G401.6 (cell line): ENCODE measurements at regions not wholly inside any gene's neighbourhood (a gene's known extent, or its start where the extent isn't known, plus 50 kb on each side); places are given as distances from the start of the nearest gene placed in this dataset.

Experiments
- FAIRE-seq: peaks from 2 replicates; lab custom pipeline; 2012; peaks lifted over from hg19 to GRCh38; lab: Jason Lieb, UNC

DNA sequence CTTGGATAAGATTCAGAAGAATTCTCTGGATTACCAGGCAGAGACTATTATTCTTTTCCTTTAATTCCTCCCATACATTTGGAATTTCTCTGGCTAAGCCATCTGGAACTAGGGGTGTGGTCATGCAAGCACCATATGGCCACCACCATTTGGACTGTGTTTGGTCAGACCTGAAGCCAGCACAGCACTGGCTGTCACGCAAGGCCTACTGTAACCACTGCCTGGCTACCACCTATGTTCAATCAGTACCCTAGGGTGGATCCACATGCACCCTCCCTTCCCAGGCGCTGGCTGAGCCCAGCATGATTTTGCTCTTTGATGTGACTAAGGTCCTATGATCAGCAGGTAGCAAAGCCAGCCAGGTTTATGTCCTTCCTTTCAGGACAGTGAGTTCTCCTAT is 287.8 kb upstream of the GOLIM4 start:
- FAIRE-seq, result no peak

DNA sequence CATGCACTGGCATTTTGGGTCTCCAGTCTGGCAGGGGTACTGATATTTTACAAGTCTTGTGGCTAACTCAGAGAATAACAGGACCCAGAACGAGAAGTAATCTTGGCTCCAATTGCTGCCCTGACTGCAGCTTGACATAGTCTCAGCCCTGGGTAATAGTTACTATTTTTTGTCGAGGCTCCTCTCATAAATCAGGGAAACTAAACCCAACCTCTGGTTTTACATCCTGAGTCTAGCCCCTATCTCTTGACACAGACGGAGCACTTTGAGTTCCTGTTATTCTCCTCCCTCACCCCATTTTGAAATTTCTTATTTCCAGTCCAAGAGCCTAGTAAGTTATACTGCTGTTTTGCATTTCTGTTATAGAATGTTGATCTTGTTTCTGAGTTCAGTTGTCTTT is 276.1 kb upstream of the GOLIM4 start:
- FAIRE-seq, result no peak

DNA sequence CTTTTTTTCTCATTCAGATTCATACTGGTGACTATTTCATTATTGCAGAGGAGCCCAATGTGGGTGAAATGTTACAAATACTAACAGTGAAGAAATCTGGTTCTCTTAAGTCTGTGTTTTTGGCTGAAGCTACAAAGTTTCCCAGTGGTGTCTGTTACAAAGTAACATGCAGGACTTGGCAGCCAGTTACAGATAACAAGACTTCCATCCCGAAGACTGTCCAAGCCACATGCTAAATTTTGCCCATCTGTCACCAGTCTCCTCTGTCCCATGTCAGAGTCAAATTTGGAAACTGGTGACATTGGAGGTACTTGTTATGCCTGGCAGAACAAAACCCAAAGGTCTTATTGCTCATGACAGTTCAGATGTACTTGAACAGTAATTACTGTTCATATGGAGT is 269.2 kb upstream of the GOLIM4 start:
- FAIRE-seq, result no peak

DNA sequence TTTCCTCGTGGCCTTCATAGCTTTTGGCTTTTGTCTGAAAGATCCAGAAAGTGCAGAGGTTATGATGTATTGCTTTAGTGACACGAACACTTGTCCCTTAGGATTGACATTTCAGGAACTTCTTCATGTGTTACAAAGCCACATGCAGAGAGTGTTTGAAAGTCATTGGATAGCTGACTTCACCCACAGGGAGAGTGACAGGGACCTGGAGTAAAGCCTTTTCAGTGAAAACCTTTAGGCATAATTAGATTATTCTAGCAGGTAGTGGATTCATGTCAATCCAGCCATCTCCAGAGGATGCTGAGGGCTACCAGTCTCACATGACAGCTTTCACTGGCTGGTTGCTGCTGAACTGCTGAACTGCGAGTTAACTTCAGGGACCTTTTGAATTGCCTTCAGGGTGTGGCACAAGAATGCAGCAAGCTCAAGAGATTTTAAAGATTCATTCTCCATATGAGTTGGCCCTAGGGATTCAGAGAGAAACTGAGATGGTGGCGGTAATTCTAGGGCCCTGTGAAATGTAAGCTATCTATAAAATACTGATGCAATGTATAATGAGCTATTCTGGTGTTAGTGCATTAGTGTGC is 267.0 kb upstream of the GOLIM4 start:
- FAIRE-seq, result no peak

DNA sequence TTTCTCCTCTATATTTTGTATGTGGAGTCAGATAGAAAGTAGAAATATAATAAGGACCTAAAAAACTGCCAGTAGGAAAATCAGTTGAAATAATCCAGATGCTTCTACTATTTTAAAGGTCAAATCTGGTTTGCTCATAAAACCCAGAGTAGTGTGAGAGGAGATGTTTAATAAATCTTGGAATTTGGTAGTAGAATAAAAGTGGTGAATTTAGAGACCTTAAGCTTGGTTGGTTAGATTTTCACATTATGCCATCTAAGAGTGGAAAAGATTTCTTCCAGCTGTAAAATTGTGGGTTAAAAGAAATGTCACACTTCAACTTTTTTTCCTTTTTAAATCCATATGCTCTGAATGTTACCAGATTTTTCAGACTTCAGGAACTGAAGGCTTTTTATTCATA is 266.4 kb upstream of the GOLIM4 start:
- FAIRE-seq, result no peak

DNA sequence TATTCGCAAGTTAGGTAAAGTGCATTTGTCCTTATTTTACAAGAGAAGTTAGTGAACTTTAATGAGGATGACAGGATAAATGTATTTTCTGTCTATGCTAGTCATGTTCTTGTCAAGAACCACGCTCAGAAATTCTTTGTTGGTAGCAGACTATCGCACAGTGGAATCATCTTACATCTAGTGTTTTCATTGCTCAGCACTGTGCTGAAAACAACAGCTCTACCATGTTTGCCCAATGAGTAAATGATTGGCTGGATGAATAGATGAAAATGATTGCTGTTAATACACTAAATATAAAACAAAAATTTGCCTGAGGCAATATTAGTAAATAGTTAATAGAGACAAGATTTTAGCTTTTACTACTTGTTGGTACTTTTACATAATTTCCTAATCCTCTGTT is 265.3 kb upstream of the GOLIM4 start:
- no peak for FAIRE-seq

DNA sequence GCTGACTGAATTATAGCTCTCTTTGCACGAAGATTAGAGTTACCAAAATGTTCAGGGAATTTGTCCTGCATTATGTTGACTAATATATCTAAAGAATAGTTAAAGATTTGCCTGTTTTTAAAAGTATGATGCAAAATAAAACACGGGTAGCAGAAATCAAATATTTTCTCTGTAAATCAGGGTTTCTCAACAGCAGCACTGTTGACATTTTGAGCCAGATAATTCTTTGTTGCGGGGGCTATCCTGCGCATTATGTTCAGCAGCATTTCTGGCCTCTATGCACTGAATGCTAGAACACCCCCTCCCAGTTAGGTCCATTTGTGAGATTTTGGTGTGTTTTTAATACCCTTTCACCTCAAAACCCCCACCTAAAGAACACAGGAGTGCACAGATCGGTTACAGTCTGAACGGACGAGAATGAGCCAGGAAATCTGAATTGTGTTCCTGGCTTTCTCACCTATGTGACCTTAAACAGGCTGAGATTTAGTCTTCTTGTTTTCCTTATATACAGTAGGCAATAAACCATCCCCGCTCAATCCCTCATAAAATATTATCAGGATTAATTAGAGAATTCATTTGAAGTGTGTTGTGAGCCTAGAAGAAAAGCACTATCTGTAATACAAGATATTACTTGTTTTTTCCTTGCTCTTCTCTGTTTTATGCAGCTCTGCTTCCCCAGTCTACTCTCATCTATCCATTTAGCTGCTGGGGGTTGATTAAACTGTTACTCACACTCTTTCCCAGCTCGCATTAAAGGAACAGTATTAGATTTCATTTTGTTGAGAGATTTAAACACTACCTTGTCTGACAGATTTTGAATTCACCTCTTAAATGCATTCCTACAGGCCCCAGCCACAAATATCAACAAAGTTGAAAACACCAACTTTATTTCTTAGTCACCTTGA is 247.5 kb upstream of the GOLIM4 start:
- no peak for FAIRE-seq

DNA sequence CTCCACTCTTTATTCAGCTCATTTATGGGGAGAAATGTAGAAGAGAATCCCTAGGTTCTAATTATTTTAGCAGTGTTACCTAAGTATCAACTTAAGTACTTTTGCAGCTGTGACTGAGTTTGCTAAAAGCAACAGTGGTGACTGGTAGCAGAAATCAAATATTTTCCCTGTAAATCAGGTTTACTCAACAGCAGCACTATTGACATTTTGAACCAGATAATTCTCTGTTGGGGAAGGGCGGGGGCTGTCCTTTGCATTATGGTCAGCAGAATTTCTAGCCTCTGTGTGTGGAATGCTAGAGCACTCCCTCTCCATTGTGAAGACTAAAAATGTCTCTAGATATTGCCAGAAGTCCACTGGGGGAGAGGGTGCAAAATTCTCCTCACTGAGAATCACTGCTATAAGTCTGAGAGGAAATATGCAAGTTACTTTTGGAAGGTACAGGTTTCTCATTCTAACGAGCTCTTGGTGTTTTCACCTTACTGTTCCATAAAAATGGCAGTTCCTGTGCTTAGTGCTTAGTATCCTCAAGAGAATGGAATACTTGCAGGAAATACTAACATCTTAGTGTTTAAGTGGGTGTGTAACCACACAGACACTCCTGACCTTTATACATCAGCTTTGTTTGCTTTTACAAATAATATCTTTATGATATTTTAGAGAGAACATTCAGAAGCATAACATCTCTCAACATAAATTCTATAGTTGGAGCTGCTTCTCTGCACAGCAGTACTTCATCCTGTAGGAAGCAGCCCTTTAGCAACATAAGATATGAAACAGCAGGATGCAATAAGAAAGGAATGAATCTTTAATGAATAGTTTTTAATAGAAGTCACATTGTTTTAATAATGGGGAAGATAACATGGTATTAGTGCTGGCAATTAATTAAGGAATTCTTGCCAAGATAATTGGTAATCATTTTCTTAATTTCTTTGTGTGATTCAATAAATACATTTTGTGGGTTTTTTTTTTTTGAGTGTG is 246.5 kb upstream of the GOLIM4 start:
- no peak for FAIRE-seq

DNA sequence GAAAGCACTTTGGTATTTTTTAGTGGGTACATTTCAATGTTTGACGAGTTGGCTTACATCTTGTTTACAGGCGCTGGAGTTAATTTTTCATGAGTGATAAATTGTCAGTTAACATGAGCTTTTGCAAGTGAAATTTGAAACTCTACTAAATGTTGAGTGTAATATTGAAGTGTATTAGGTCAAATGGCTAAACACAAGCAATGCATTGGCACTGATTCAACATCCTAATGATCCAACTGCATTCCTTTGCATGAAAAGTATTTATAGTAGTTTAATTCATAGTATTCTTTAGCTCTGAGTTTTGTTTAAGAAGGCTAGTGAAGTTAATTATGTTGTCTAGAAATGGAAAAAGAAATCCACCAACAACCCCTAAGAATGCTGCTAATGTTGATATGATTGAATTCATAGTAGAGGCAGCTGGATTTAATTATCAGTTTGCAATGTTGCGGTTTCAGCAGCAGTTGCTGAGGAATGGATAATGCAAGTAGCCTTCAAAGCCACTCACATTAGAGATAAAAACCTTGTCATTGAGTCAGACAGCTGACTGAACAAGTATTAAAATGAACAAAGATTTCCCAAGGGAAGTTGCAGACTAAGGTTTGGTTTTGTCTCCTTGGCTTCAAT is 245.6 kb upstream of the GOLIM4 start:
- FAIRE-seq, result no peak

DNA sequence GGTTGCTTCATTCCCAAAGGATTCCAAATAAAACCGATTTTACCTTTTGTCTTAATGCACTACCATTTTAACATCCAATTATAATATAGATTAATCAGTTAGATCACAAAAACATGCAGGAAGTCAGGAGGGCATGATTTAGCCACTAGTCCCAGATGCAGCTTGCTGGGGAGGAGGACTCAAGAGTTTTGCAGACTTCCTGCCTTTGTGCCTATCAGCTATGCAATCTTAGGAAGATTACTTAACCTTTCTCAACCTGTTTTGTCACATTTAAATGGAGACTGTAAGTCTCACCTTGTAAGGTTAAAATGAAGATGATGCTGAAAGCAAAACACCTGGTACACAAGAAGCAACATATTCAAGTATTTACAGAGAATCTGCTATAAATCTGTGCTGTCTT is 242.4 kb upstream of the GOLIM4 start:
- no peak for FAIRE-seq

DNA sequence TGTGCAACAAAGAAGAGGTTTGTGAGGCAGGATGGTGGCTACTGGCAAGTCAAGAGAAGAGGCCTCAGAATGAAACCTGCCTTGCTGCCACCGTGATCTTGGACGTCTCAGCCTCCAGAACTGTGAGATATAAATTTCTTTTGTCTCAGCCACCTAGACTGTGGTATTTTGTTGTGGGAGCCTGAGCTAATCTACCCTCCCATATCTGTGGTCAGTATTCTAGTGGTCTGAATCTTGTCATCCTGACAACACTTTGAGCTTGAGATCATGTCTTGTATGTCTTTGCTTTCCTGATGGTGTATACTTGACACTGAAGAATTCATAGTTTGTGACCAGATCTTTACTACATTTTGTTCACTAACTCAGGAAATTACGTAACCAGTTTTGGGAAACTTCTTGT is 240.6 kb upstream of the GOLIM4 start:
- no peak for FAIRE-seq

DNA sequence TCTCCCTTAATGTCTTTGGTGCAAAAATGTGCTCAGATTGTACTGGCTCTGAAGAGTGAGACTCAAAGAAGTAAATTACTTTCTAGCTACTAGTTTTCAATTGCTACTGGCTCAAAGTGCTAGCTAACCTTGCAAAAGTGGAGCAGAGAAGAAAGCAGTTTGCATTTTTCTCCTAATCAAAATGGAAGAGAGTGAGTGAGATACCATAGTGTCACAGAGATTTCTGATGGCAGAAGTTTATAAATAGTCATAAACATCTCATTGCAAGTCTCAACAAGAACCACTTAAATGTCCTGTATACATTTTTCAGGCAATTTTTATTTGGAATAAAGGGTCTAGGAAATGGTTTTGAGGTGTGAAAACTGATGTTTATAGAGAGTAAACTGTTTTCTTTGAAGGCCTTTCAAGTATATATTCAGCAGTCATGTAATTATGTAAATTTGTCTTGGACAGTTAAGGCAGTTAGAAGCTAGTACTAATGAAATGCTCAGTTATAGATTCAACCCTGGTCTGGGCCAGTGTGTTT is 237.7 kb upstream of the GOLIM4 start:
- FAIRE-seq, result no peak

DNA sequence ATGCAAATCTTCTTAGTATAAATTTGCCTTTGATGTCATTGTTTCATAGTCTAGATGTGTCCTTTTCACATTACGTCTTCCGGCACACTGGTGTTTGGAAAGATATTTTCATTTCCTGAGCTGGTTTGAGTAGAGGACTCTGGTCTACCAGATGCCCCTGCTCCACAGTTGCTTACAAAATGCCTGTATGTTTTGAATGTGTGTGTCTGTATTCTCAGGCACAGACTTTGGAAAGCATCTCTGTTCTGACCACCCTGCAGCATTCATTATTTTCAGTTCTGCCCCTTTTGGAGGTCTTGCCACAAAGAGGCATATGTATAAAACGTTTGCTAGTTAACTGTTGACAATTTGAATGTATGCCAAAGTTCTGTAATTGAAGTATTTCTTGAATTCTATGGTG is 236.0 kb upstream of the GOLIM4 start:
- FAIRE-seq, result no peak

DNA sequence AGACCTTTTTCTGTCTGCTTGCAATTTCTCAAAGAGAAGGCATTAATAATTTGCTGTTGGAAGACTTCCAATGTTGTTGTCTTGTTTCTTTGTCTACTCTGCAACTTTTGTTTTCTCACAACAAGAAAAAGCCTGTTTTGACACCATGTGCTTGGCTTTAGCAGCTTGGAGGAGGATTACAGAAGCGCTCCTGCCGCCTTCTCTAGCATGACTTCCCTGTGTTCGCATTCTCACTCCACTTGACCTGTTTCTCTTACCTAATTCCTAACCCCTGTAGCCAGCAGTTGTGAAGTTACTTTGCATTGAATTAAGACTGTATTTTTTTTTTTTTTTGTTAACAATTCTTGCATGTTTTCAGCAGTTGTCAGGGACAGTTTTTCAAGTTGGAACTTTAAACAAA is 235.3 kb upstream of the GOLIM4 start:
- no peak for FAIRE-seq

DNA sequence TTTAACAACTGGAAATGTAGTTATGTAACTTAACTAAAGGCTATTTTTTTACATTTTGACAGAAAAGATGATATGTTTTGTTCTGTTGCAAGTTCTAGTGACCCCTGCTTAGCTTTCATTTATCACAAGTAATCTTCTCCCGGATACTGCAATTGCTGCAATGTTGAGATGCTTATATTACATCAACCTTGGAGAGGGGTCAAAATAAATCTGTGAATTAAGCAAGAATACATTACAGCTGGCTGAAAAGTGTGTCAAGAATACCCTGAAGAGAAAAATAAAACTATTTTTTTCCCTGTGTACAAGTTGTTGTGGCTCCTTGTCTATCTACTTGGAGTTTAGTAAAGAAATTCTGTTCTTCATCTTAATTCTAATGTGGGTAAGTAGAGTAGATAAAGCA is 232.1 kb upstream of the GOLIM4 start:
- no peak for FAIRE-seq

DNA sequence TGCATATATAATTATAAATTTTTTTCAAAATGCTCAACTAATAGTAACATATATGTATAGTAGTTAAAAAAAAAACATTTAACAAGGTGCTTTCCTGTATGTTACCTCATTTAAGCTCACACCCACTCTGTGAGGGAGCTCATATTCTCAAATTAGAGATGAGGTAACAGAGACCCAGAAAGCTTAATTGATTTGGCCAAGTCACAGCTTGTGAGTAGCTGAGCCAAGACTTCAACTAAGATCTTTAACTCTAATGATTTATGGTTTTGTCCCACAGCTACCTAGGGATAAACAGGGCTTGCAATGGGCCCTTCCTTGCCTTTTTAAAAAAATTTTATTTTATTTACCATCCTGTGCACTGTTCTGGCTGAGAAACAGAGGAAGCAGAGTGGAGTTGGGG is 230.0 kb upstream of the GOLIM4 start:
- no peak for FAIRE-seq

DNA sequence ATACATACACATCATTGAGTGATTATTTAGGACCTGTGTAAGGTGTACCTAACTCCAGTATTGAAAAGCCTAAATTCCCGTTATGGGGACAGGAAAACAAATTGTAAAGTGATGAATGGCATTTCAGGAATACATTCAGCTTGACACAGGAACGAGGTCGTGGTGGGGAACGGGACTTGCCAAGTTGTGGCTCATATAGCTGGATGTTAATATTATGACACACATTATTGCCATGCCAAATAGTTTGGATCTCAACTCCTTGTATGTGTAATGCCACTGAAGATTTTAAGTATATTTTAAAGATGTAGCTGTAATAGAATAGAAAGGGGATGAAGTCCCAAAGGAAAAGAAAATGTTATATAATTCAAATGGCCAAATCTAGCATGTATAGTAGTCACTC is 227.2 kb upstream of the GOLIM4 start:
- no peak for FAIRE-seq

DNA sequence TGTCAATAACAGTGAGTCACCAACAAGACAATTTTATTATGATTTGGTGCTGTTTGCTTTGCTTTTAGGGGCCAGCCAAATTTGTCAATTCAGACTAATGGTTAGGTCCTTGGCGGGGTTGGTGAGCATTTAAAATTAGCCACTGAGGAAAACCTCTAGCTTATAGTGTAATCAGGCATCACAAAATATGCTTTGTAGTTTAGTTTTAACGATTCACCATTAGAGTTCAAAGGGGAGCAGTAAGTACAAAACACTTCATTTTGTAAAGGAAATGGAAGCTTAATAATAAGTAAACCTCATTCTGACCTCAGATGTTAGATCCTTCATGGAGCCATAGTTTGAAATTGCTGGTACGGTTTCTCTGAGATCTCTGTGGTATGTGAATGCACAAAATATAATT is 218.4 kb upstream of the GOLIM4 start:
- FAIRE-seq, result no peak

DNA sequence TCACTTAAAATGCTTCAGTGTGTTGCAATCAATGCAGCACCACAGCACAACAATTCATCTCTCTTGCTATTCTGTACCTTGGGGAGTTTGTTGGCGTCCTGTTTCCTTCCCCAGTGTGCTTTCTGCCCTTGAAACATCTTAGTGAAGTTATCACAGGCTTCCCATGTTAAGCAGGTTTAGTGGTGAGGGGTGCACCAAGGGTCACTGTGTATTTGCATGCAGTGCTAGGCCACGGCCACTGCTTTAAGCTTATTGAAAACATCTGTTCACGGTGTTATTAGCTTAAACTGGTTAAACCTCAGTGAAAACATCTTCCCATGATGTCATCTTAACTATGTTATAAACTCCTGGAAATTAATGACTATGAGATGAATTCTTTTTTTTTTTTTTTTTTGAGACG is 217.3 kb upstream of the GOLIM4 start:
- FAIRE-seq, result no peak

DNA sequence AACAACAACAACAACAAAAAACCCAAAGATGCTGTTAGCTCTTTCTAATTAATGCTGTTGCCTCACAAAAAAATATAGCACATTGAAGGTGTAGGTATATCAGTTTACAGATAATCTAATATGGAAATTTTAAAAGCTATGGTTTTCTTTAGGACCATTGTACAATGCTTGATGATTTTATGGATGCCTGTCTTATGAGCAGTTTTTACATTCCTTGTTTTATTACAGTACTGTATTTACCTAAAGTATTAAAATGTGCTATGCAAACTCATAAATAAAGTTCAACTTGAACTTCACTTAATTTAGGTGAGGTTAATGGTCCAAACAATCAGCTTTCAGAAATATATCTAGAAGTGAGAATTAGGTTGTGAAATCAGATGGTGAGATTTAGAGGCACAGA is 212.2 kb upstream of the GOLIM4 start:
- no peak for FAIRE-seq

DNA sequence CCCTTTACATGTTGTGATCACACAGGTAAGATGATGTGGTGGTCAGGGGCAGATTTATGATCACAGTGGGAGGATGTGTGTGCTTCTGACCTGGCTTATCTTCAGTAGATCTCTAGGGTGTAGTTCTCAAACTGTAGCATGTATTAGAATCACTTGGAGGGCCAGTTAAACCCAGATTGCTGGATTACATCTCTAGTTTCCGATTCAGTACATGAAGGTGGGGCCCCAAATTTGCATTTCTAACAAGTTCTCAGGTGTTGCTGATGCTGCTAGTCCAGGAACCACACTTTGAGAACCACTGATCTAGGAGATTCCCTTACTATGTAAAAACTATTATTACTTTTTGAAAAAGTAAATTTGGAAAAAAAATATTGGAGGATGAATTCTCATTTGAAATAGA is 199.3 kb upstream of the GOLIM4 start:
- no peak for FAIRE-seq

DNA sequence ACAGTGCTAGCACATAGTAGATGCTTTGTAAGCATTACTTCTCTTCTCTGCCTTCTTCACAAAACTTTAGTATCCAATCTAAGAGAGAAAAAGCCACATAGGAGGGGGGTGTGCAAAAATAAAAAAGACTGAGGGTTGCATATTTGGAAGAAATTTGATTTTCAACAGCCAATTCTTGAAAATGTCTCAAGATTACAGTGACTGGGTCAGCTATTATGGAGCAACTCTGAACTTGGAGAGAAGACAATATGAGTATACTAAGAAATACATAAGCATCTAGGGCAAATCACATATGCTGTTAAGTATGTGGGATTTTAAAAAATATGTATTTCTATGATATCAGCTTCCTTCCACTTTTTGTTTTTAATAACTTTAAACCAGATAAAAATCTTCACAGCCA is 196.6 kb upstream of the GOLIM4 start:
- no peak for FAIRE-seq
